ENCODE measurements at regions not wholly inside any gene's neighbourhood (a gene's known extent, or its start where the extent isn't known, plus 50 kb on each side); places are given as distances from the start of the nearest gene placed in this dataset.

GRCh38 chr4:36676139-36677050 lies 395.0 kb downstream of the DTHD1 start:
- intact Hi-C loops (cut with micrococcal nuclease): no loop called here
- H3K36me3 Mint-ChIP-seq (ENCODE audit: low read depth): no peaks in the 10 kb centered on the region
- H3K27me3 Mint-ChIP-seq: no peaks in the 10 kb centered on the region
- no peak overlapping the region for H3K27ac Mint-ChIP-seq
- H3K9me3 Mint-ChIP-seq: peaks cover 12% of the 10 kb centered on the region
- no peak overlapping the region for H3K4me3 Mint-ChIP-seq
- no peaks in the 10 kb centered on the region for H3K4me1 Mint-ChIP-seq (ENCODE audit: low read depth)

GRCh38 chr4:36677112-36677511 lies 395.7 kb downstream of the DTHD1 start:
- Mint-ChIP-seq H3K9me3 (peaks cover 17% of the 10 kb centered on the region), H3K36me3 (ENCODE audit: low read depth) (no peaks in the 10 kb centered on the region), H3K4me3 (no peak overlapping the region), H3K4me1 (ENCODE audit: low read depth) (no peaks in the 10 kb centered on the region), H3K27me3 (no peaks in the 10 kb centered on the region), H3K27ac (no peak overlapping the region)
- intact Hi-C loops (cut with micrococcal nuclease): no loop called here

- Mint-ChIP-seq H3K4me1 (ENCODE audit: low read depth) (no peaks in the 10 kb centered on the region), H3K36me3 (ENCODE audit: low read depth) (no peaks in the 10 kb centered on the region), H3K9me3 (peaks cover 17% of the 10 kb centered on the region), H3K27ac (no peak overlapping the region), H3K27me3 (no peaks in the 10 kb centered on the region), H3K4me3 (no peak overlapping the region)
- intact Hi-C loops (cut with micrococcal nuclease): no loop called here
These were observed 396.5 kb downstream of the DTHD1 start for GRCh38 chr4:36677874-36678273.

GRCh38 chr4:36687681-36688080 lies 406.3 kb downstream of the DTHD1 start:
- no peaks in the 10 kb centered on the region for H3K27me3 Mint-ChIP-seq
- no peaks in the 10 kb centered on the region for H3K36me3 Mint-ChIP-seq (ENCODE audit: low read depth)
- no peak overlapping the region for H3K27ac Mint-ChIP-seq
- H3K4me1 Mint-ChIP-seq (ENCODE audit: low read depth): no peaks in the 10 kb centered on the region
- peaks cover 41% of the 10 kb centered on the region for H3K9me3 Mint-ChIP-seq
- intact Hi-C loops (cut with micrococcal nuclease): no loop called here
- H3K4me3 Mint-ChIP-seq: no peak overlapping the region

GRCh38 chr4:36692586-36692985 lies 411.2 kb downstream of the DTHD1 start:
- no peak overlapping the region for H3K4me3 Mint-ChIP-seq
- H3K27me3 Mint-ChIP-seq: no peaks in the 10 kb centered on the region
- intact Hi-C loops (cut with micrococcal nuclease): no loop called here
- H3K4me1 Mint-ChIP-seq (ENCODE audit: low read depth): no peaks in the 10 kb centered on the region
- H3K27ac Mint-ChIP-seq: no peak overlapping the region
- H3K36me3 Mint-ChIP-seq (ENCODE audit: low read depth): no peaks in the 10 kb centered on the region
- H3K9me3 Mint-ChIP-seq: peaks cover 28% of the 10 kb centered on the region

GRCh38 chr4:36702245-36702644 lies 420.8 kb downstream of the DTHD1 start:
- Mint-ChIP-seq H3K4me1 (ENCODE audit: low read depth) (no peaks in the 10 kb centered on the region), H3K27ac (no peak overlapping the region), H3K36me3 (ENCODE audit: low read depth) (no peaks in the 10 kb centered on the region), H3K4me3 (no peak overlapping the region), H3K27me3 (no peaks in the 10 kb centered on the region), H3K9me3 (peaks cover 13% of the 10 kb centered on the region)
- intact Hi-C loops (cut with micrococcal nuclease): no loop called here

GRCh38 chr4:36704289-36704688 lies 422.9 kb downstream of the DTHD1 start:
- Mint-ChIP-seq H3K36me3 (ENCODE audit: low read depth) (no peaks in the 10 kb centered on the region), H3K27me3 (no peaks in the 10 kb centered on the region), H3K27ac (no peak overlapping the region), H3K4me3 (no peak overlapping the region), H3K9me3 (peaks cover 13% of the 10 kb centered on the region), H3K4me1 (ENCODE audit: low read depth) (no peaks in the 10 kb centered on the region)
- intact Hi-C loops (cut with micrococcal nuclease): no loop called here

- intact Hi-C loops (cut with micrococcal nuclease): no loop called here
- H3K36me3 Mint-ChIP-seq (ENCODE audit: low read depth): no peaks in the 10 kb centered on the region
- H3K27ac Mint-ChIP-seq: no peak overlapping the region
- H3K4me1 Mint-ChIP-seq (ENCODE audit: low read depth): no peaks in the 10 kb centered on the region
- H3K4me3 Mint-ChIP-seq: no peak overlapping the region
- H3K9me3 Mint-ChIP-seq: no peaks in the 10 kb centered on the region
- H3K27me3 Mint-ChIP-seq: no peaks in the 10 kb centered on the region
These were observed 428.6 kb downstream of the DTHD1 start for GRCh38 chr4:36709991-36710390.

GRCh38 chr4:36712013-36712412 lies 430.6 kb downstream of the DTHD1 start:
- no peak overlapping the region for H3K27ac Mint-ChIP-seq
- H3K36me3 Mint-ChIP-seq (ENCODE audit: low read depth): no peaks in the 10 kb centered on the region
- H3K4me3 Mint-ChIP-seq: no peak overlapping the region
- intact Hi-C loops (cut with micrococcal nuclease): no loop called here
- no peaks in the 10 kb centered on the region for H3K27me3 Mint-ChIP-seq
- no peaks in the 10 kb centered on the region for H3K9me3 Mint-ChIP-seq
- no peaks in the 10 kb centered on the region for H3K4me1 Mint-ChIP-seq (ENCODE audit: low read depth)

- H3K27ac Mint-ChIP-seq: no peak overlapping the region
- H3K27me3 Mint-ChIP-seq: no peaks in the 10 kb centered on the region
- H3K4me3 Mint-ChIP-seq: no peak overlapping the region
- H3K9me3 Mint-ChIP-seq: no peaks in the 10 kb centered on the region
- intact Hi-C loops (cut with micrococcal nuclease): no loop called here
- H3K4me1 Mint-ChIP-seq (ENCODE audit: low read depth): no peaks in the 10 kb centered on the region
- no peaks in the 10 kb centered on the region for H3K36me3 Mint-ChIP-seq (ENCODE audit: low read depth)
These were observed 435.5 kb downstream of the DTHD1 start for GRCh38 chr4:36716874-36717273.

- Mint-ChIP-seq H3K27me3 (no peaks in the 10 kb centered on the region), H3K27ac (no peak overlapping the region), H3K4me1 (ENCODE audit: low read depth) (no peaks in the 10 kb centered on the region), H3K4me3 (no peak overlapping the region), H3K36me3 (ENCODE audit: low read depth) (no peaks in the 10 kb centered on the region), H3K9me3 (no peaks in the 10 kb centered on the region)
- intact Hi-C loops (cut with micrococcal nuclease): no loop called here
These were observed 438.0 kb downstream of the DTHD1 start for GRCh38 chr4:36719425-36719824.

GRCh38 chr4:36722986-36723385 lies 441.6 kb downstream of the DTHD1 start:
- Mint-ChIP-seq H3K4me3 (no peak overlapping the region), H3K27ac (no peak overlapping the region), H3K9me3 (no peaks in the 10 kb centered on the region), H3K4me1 (ENCODE audit: low read depth) (no peaks in the 10 kb centered on the region), H3K36me3 (ENCODE audit: low read depth) (no peaks in the 10 kb centered on the region), H3K27me3 (no peaks in the 10 kb centered on the region)
- intact Hi-C loops (cut with micrococcal nuclease): no loop called here

GRCh38 chr4:36734334-36734733 lies 452.9 kb downstream of the DTHD1 start:
- H3K36me3 Mint-ChIP-seq (ENCODE audit: low read depth): no peaks in the 10 kb centered on the region
- no peaks in the 10 kb centered on the region for H3K4me1 Mint-ChIP-seq (ENCODE audit: low read depth)
- no peaks in the 10 kb centered on the region for H3K9me3 Mint-ChIP-seq
- intact Hi-C loops (cut with micrococcal nuclease): no loop called here
- H3K27me3 Mint-ChIP-seq: no peaks in the 10 kb centered on the region
- H3K27ac Mint-ChIP-seq: no peak overlapping the region
- no peak overlapping the region for H3K4me3 Mint-ChIP-seq

GRCh38 chr4:36737691-36738090 lies 456.3 kb downstream of the DTHD1 start:
- H3K9me3 Mint-ChIP-seq: no peaks in the 10 kb centered on the region
- H3K36me3 Mint-ChIP-seq (ENCODE audit: low read depth): no peaks in the 10 kb centered on the region
- no peaks in the 10 kb centered on the region for H3K27me3 Mint-ChIP-seq
- H3K4me3 Mint-ChIP-seq: no peak overlapping the region
- H3K4me1 Mint-ChIP-seq (ENCODE audit: low read depth): no peaks in the 10 kb centered on the region
- no peak overlapping the region for H3K27ac Mint-ChIP-seq
- intact Hi-C loops (cut with micrococcal nuclease): no loop called here

- H3K4me1 Mint-ChIP-seq (ENCODE audit: low read depth): no peaks in the 10 kb centered on the region
- intact Hi-C loops (cut with micrococcal nuclease): no loop called here
- H3K27ac Mint-ChIP-seq: no peak overlapping the region
- no peaks in the 10 kb centered on the region for H3K9me3 Mint-ChIP-seq
- H3K36me3 Mint-ChIP-seq (ENCODE audit: low read depth): no peaks in the 10 kb centered on the region
- no peak overlapping the region for H3K4me3 Mint-ChIP-seq
- H3K27me3 Mint-ChIP-seq: no peaks in the 10 kb centered on the region
These were observed 459.4 kb downstream of the DTHD1 start for GRCh38 chr4:36740796-36741310.
